KMS-11 (cell line): ENCODE measurements at regions not wholly inside any gene's neighbourhood (a gene's known extent, or its start where the extent isn't known, plus 50 kb on each side); places are given as distances from the start of the nearest gene placed in this dataset.

Experiments used
- H2AFZ ChIP-seq: fragments of 200-600 bp; sonication (generic); 2 replicates; pipeline ENCODE4 v1.6.1; 2016; ENCODE audit warnings: antibody characterized with exemption, mixed run types, low read depth
- H3K27ac ChIP-seq: fragments of 200-600 bp; sonication (generic); 2 replicates; pipeline ENCODE4 v1.6.1; 2016; ENCODE audit warnings: mild to moderate bottlenecking, mixed run types
- H3K27me3 ChIP-seq: fragments of 200-600 bp; sonication (generic); 2 replicates; pipeline ENCODE4 v1.6.1; 2017; ENCODE audit warnings: mild to moderate bottlenecking, low read depth, mixed run types, moderate library complexity; ENCODE audit not compliant: insufficient read depth
- H3K36me3 ChIP-seq: fragments of 200-600 bp; sonication (generic); 2 replicates; pipeline ENCODE4 v1.6.1; 2017; ENCODE audit warnings: mild to moderate bottlenecking, mixed run types; ENCODE audit not compliant: insufficient read depth
- H3K4me1 ChIP-seq: fragments of 200-600 bp; sonication (generic); 2 replicates; pipeline ENCODE4 v1.6.1; 2016; ENCODE audit warnings: mild to moderate bottlenecking, low read depth, mixed run types; ENCODE audit not compliant: poor library complexity, severe bottlenecking
- H3K4me2 ChIP-seq: fragments of 200-600 bp; sonication (generic); 2 replicates; pipeline ENCODE4 v1.7.0; 2016; ENCODE audit warnings: mild to moderate bottlenecking, mixed run types
- H3K4me3 ChIP-seq: fragments of 200-600 bp; sonication (generic); IDR thresholded peaks from 2 replicates; pipeline ENCODE4 v1.6.1; 2017; ENCODE audit warnings: low read depth, low read length, mixed read lengths; ENCODE audit not compliant: insufficient read depth
- H3K79me2 ChIP-seq: fragments of 200-600 bp; sonication (generic); 2 replicates; pipeline ENCODE4 v1.6.1; 2016; ENCODE audit warnings: low read depth, mixed run types; ENCODE audit not compliant: insufficient read depth
- H3K9ac ChIP-seq: fragments of 200-600 bp; sonication (generic); 2 replicates; pipeline ENCODE4 v1.6.1; 2016; ENCODE audit warnings: mild to moderate bottlenecking, mixed run types
- H4K20me1 ChIP-seq: fragments of 200-600 bp; sonication (generic); 2 replicates; pipeline ENCODE4 v1.6.1; 2016; ENCODE audit warnings: mild to moderate bottlenecking, mixed run types; ENCODE audit not compliant: insufficient read depth
- CTCF ChIP-seq: fragments of 200-600 bp; sonication (generic); conservative IDR thresholded peaks from 2 replicates; pipeline ENCODE4 v1.6.1; 2017; ENCODE audit warnings: low read depth, mild to moderate bottlenecking, antibody characterized with exemption, low read length, moderate library complexity, mixed read lengths

GRCh38 chr5:89421035-89421434 is 538.1 kb upstream of the MEF2C start:
- Histone ChIP-seq H3K4me1 (peaks cover 31% of the 10 kb centered on the region), H3K27me3 (no peaks in the 10 kb centered on the region), H2AFZ (peak overlapping the region; percentile 41), H3K9ac (no peak overlapping the region), H3K27ac (no peak overlapping the region), H4K20me1 (no peaks in the 10 kb centered on the region), H3K4me3 (no peak overlapping the region), H3K79me2 (no peaks in the 10 kb centered on the region), H3K36me3 (no peaks in the 10 kb centered on the region), H3K4me2 (peak overlapping the region; percentile 6)
- no peak for TF ChIP-seq CTCF

DNA sequence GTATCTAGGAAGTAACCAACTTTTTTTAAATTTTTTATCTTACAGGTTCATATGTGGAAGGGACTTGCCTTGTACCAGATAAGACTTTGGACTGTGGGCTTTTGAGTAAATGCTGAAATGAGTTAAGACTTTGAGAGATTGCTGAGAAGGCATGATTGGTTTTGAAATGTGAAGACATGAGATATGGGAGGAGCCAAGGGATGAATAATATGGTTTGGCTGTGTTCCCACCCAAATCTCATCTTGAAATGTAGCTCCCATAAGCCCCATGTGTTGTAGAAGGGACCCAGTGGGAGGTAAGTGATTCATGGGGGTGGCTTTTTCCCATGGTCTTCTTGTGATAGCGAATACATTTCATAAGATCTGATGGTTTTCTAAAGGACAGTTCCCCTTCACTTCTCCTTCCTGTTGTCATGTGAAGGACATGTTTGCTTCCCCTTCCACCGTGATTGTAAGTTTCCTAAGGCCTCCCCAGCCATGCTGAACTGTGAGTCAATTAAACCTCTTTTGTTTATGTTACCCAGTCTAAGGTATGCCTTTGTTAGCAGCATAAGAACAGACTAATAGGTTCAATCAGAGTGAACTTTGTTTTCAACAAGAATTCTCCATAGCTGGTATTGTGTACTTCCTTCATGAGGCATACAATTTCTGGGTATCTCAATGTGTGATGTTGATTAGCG is 535.6 kb upstream of the MEF2C start:
- no peak overlapping the region for H3K4me3 ChIP-seq
- no peak overlapping the region for H3K27ac ChIP-seq
- no peaks in the 10 kb centered on the region for H4K20me1 ChIP-seq
- H3K27me3 ChIP-seq, result no peaks in the 10 kb centered on the region
- no peak for TF ChIP-seq CTCF
- H3K36me3 ChIP-seq, result no peaks in the 10 kb centered on the region
- H3K79me2 ChIP-seq, result no peaks in the 10 kb centered on the region
- H3K4me1 ChIP-seq, result peaks cover 31% of the 10 kb centered on the region
- H2AFZ ChIP-seq, result peak overlapping the region; percentile 15; the same call in 1 of the 2 replicates
- H3K9ac ChIP-seq, result no peak overlapping the region
- peak overlapping the region; percentile 19; the same call in 1 of the 2 replicates for H3K4me2 ChIP-seq

GRCh38 chr5:89417990-89418389 is 535.0 kb upstream of the MEF2C start:
- Histone ChIP-seq H3K4me1 (peaks cover 31% of the 10 kb centered on the region), H2AFZ (no peak overlapping the region), H3K79me2 (no peaks in the 10 kb centered on the region), H3K4me2 (peak overlapping the region; percentile 19; the same call in 1 of the 2 replicates), H3K9ac (no peak overlapping the region), H3K27me3 (no peaks in the 10 kb centered on the region), H4K20me1 (no peaks in the 10 kb centered on the region), H3K4me3 (no peak overlapping the region), H3K36me3 (no peaks in the 10 kb centered on the region), H3K27ac (no peak overlapping the region)
- TF ChIP-seq CTCF, result no peak

- Histone ChIP-seq H3K27me3 (no peaks in the 10 kb centered on the region), H3K4me2 (no peak overlapping the region), H3K27ac (no peak overlapping the region), H4K20me1 (no peaks in the 10 kb centered on the region), H3K4me3 (no peak overlapping the region), H3K9ac (no peak overlapping the region), H3K36me3 (no peaks in the 10 kb centered on the region), H2AFZ (no peak overlapping the region), H3K79me2 (no peaks in the 10 kb centered on the region), H3K4me1 (peaks cover 31% of the 10 kb centered on the region)
- TF ChIP-seq CTCF, result no peak
These were observed 534.5 kb upstream of the MEF2C start for GRCh38 chr5:89417515-89417914.
